ENCODE measurements at regions not wholly inside any gene's neighbourhood (a gene's known extent, or its start where the extent isn't known, plus 50 kb on each side); places are given as distances from the start of the nearest gene placed in this dataset.

GRCh38 chr20:12763406-12763805 lies 245.4 kb upstream of the SPTLC3 start:
- no peak for DNase-seq (ENCODE audit: low spot score)
- Histone ChIP-seq H3K9ac (ENCODE audit: low read depth in 1 of 2, low read length in 2 of 2) (no peak overlapping the region), H3K36me3 (ENCODE audit: control insufficient read depth in 4 of 4, insufficient read depth in 3 of 4, low read depth in 1 of 4, low read length in 3 of 4) (no peaks in the 10 kb centered on the region), H3K27ac (ENCODE audit: low read depth in 1 of 2, low read length in 2 of 2) (no peak overlapping the region), H3K4me1 (ENCODE audit: control insufficient read depth in 4 of 4, insufficient read depth in 4 of 4, low read length in 3 of 4) (no peaks in the 10 kb centered on the region), H3K27me3 (ENCODE audit: control insufficient read depth in 4 of 4, insufficient read depth in 4 of 4, low read length in 3 of 4) (no peaks in the 10 kb centered on the region), H3K4me3 (ENCODE audit: low read depth in 1 of 3, low read length in 3 of 3) (no peak overlapping the region), H3K9me3 (ENCODE audit: control insufficient read depth in 4 of 4, low read length in 3 of 4) (no peaks in the 10 kb centered on the region)
- TF ChIP-seq HNF4G (IDR thresholded peaks at IDR 0.05) (no peak), GABPA (IDR thresholded peaks at IDR 0.05 in 1 of 2, conservative IDR thresholded peaks at IDR 0.05 in 1 of 2) (no peak), FOXA1 (IDR thresholded peaks at IDR 0.05) (no peak), YY1 (IDR thresholded peaks at IDR 0.05) (no peak), JUND (IDR thresholded peaks at IDR 0.05) (no peak), ZBTB33 (IDR thresholded peaks at IDR 0.05) (no peak), RAD21 (IDR thresholded peaks at IDR 0.05) (no peak), RXRA (IDR thresholded peaks at IDR 0.05) (no peak), CTCF (IDR thresholded peaks at IDR 0.05; ENCODE audit: low read depth, low read length, missing input control) (no peak), SP1 (IDR thresholded peaks at IDR 0.05) (no peak), EGR1 (IDR thresholded peaks at IDR 0.05; ENCODE audit: low read depth in 2 of 2) (no peak)
- TF ChIP-seq, protein P1, sequence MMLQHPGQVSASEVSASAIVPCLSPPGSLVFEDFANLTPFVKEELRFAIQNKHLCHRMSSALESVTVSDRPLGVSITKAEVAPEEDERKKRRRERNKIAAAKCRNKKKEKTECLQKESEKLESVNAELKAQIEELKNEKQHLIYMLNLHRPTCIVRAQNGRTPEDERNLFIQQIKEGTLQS (IDR thresholded peaks at IDR 0.05) = no peak
- WGBS = 79% methylated on average over 1 of the region's 1 CpG

- no peak for DNase-seq (ENCODE audit: low spot score)
Observed at GRCh38 chr20:12764053-12764452, 244.7 kb upstream of the SPTLC3 start.

DNA sequence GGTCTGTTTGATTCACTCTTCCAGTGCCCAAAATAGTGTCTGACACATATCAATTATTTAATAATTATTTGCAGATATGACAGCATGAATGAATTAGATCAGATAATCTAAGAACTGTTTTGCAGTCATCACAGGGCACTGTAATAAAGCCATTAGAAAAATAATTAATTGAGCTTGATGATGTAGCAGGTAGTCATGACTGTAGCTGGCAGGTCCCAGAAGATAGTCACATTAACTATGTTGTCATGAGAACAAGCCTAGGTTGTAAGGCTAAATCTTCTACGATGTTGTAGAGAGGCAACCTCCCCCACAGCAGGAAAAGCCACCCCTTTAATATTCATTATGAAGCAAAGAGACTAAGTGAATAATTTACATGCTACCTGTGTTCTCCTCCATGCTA lies 243.9 kb upstream of the SPTLC3 start:
- no peak for DNase-seq (ENCODE audit: low spot score)
- no peaks in the 10 kb centered on the region for H3K9me3 ChIP-seq (ENCODE audit: control insufficient read depth in 4 of 4, low read length in 3 of 4)
- no peak overlapping the region for H3K4me3 ChIP-seq (ENCODE audit: low read depth in 1 of 3, low read length in 3 of 3)
- TF ChIP-seq RAD21 (IDR thresholded peaks at IDR 0.05) = no peak
- TF ChIP-seq HNF4G (IDR thresholded peaks at IDR 0.05) = no peak
- TF ChIP-seq SP1 (IDR thresholded peaks at IDR 0.05) = no peak
- no peak for TF ChIP-seq YY1 (IDR thresholded peaks at IDR 0.05)
- TF ChIP-seq CTCF (IDR thresholded peaks at IDR 0.05; ENCODE audit: low read depth, low read length, missing input control) = no peak
- no peak for TF ChIP-seq REST (IDR thresholded peaks at IDR 0.05)
- TF ChIP-seq HNF4A (conservative IDR thresholded peaks at IDR 0.05) = no peak
- TF ChIP-seq FOXA1 (IDR thresholded peaks at IDR 0.05) = no peak
- TF ChIP-seq JUND (IDR thresholded peaks at IDR 0.05) = no peak
- TF ChIP-seq GABPA (IDR thresholded peaks at IDR 0.05 in 1 of 2, conservative IDR thresholded peaks at IDR 0.05 in 1 of 2) = no peak
- no peak for TF ChIP-seq EGR1 (IDR thresholded peaks at IDR 0.05; ENCODE audit: low read depth in 2 of 2)
- 1% methylated on average over 1 of the region's 1 CpG for WGBS
- H3K27ac ChIP-seq (ENCODE audit: low read depth in 1 of 2, low read length in 2 of 2) = no peak overlapping the region
- no peaks in the 10 kb centered on the region for H3K27me3 ChIP-seq (ENCODE audit: control insufficient read depth in 4 of 4, insufficient read depth in 4 of 4, low read length in 3 of 4)
- no peak overlapping the region for H3K9ac ChIP-seq (ENCODE audit: low read depth in 1 of 2, low read length in 2 of 2)
- no peaks in the 10 kb centered on the region for H3K4me1 ChIP-seq (ENCODE audit: control insufficient read depth in 4 of 4, insufficient read depth in 4 of 4, low read length in 3 of 4)
- no peaks in the 10 kb centered on the region for H3K36me3 ChIP-seq (ENCODE audit: control insufficient read depth in 4 of 4, insufficient read depth in 3 of 4, low read depth in 1 of 4, low read length in 3 of 4)

More at GRCh38 chr20:12764053-12764452, 244.7 kb upstream of the SPTLC3 start:
- WGBS = 56% methylated on average over 5 of the region's 5 CpGs
- H3K9me3 ChIP-seq (ENCODE audit: control insufficient read depth in 4 of 4, low read length in 3 of 4) = no peaks in the 10 kb centered on the region
- H3K36me3 ChIP-seq (ENCODE audit: control insufficient read depth in 4 of 4, insufficient read depth in 3 of 4, low read depth in 1 of 4, low read length in 3 of 4) = no peaks in the 10 kb centered on the region
- H3K9ac ChIP-seq (ENCODE audit: low read depth in 1 of 2, low read length in 2 of 2) = no peak overlapping the region
- H3K4me3 ChIP-seq (ENCODE audit: low read depth in 1 of 3, low read length in 3 of 3) = no peak overlapping the region
- TF ChIP-seq HNF4G (IDR thresholded peaks at IDR 0.05) (no peak), RAD21 (IDR thresholded peaks at IDR 0.05) (no peak)
- H3K27me3 ChIP-seq (ENCODE audit: control insufficient read depth in 4 of 4, insufficient read depth in 4 of 4, low read length in 3 of 4) = no peaks in the 10 kb centered on the region
- no peak overlapping the region for H3K27ac ChIP-seq (ENCODE audit: low read depth in 1 of 2, low read length in 2 of 2)
- H3K4me1 ChIP-seq (ENCODE audit: control insufficient read depth in 4 of 4, insufficient read depth in 4 of 4, low read length in 3 of 4) = no peaks in the 10 kb centered on the region
